HG03378 (cell line): ENCODE measurements at regions not wholly inside any gene's neighbourhood (a gene's known extent, or its start where the extent isn't known, plus 50 kb on each side); places are given as distances from the start of the nearest gene placed in this dataset.
A peak's percentile ranks its signal among the peaks of the same experiment; 100 is the strongest.

Source experiments
- ATAC-seq: cut with Tn5 transposase; IDR thresholded peaks from one replicate; pipeline ENCODE4 v1.9.1; 2021; ENCODE audit warnings: mild to moderate bottlenecking, moderate library complexity; ENCODE audit not compliant: unreplicated experiment

GRCh38 chr6:26149240-26149639 is 62.0 kb downstream of the HFE start:
- no peak for ATAC-seq

- no peak for ATAC-seq
These were observed 65.2 kb downstream of the HFE start for GRCh38 chr6:26152226-26153101.

DNA sequence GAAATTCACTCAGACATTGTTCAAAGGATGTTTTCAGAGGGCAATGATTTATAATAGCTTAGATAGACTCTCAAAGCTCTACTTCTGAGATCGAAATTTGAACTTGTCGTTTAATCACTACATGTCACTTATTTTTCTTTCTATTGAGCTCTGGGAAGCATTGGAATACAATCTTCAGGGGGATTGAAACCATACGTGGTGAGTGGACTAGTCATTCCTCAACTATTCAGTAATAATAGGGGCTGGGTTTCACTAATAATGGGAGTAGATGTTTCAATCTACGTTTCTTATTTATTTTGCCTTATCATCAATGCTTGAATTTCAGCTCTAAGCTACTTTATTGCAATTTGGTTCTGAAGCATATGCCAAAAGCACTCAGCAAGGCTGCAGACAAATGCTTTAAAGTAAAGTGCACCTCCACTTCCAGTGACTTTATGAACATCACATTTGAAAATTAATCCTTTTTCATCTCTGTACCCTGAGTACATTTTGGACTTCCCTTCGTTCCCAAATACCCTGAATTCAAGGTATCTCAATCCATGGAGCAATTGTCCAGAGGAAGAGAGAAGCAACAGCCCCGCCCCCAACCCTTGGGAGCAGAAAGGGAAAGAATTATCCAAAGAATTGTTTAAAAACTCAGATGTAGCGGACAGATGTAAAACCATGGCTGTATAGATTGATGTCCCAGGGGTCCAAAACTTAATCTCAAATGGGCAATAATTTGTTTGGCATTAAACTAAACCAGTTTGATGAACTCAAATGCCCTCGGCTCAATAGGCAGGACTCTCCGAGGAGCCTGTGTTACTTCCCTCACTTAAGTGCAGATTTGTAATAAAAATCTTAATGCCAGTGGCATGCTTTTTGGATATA is 68.1 kb downstream of the HFE start:
- no peak for ATAC-seq

GRCh38 chr6:26156105-26156849 is 69.0 kb downstream of the HFE start:
- ATAC-seq, result peak; percentile 26

DNA sequence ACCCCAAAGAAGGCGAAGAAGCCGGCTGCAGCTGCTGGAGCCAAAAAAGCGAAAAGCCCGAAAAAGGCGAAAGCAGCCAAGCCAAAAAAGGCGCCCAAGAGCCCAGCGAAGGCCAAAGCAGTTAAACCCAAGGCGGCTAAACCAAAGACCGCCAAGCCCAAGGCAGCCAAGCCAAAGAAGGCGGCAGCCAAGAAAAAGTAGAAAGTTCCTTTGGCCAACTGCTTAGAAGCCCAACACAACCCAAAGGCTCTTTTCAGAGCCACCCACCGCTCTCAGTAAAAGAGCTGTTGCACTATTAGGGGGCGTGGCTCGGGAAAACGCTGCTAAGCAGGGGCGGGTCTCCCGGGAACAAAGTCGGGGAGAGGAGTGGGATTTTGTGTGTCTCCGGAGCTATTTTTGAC is 69.6 kb downstream of the HFE start:
- ATAC-seq, result peak; percentile 3

GRCh38 chr6:26157251-26158075 is 70.2 kb downstream of the HFE start:
- peak; percentile 78 for ATAC-seq

GRCh38 chr6:26158076-26158580 is 70.9 kb downstream of the HFE start:
- no peak for ATAC-seq

- ATAC-seq, result no peak
These were observed 71.5 kb downstream of the HFE start for GRCh38 chr6:26158581-26159356.

DNA sequence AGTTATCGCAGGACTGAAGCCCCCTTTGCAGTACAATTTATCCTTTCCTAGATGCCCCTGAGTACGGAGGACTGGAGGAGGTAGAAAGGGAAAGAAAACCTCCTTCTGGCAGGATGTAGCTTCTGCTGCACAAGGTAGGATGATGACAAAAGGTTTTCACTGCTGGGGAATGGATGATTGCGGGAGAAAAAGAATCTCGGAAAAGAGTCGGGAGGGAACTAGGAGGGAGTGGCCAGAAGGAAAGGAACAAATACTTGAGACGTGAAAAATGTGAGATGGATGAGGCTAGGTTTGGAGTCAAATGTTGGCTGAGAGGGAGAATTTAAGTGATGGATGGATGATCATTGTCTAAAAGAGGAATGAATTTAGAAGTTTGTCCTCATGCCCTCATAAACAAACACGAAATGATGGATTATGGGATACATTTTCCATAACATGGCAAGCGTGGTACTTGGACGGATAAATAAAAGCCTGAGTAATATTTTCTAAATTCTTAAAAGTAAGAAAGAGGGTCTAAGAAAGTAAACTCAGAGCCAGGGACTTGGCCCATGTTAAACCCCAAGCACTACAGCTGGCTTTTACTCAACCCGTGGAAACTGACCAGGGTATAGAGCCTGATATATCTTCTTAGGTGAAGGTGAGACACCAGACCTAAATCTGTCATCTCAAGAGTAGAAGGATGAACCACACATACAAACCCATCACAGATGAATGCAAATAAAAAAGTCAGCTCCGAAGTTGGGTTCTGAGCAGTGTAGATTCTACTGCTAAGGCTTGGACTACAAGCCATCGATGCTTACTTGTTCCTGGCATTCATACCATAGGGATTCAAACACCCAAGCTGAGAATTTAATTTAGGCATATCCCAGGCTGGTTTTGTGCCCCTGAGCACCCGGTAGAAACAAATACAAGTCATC is 72.4 kb downstream of the HFE start:
- no peak for ATAC-seq

DNA sequence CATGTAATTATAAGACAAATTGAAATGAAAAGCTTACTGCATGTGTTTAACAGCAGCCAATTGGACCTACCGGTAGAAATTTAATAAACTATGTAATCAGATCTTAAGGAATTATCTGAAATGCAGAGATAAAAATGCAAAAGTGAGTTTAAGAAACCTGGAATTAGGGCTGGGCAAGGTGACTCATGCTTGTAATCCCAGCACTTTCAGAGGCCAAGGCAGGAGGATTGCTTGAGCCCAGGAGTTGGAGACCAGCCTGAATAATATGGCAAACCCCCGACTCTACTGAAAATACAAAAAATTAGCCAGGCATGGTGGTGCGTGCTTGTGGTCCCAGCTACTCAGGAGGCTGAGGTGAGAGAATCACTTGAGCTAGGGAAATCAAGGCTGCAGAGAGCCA is 74.1 kb downstream of the HFE start:
- ATAC-seq, result no peak

DNA sequence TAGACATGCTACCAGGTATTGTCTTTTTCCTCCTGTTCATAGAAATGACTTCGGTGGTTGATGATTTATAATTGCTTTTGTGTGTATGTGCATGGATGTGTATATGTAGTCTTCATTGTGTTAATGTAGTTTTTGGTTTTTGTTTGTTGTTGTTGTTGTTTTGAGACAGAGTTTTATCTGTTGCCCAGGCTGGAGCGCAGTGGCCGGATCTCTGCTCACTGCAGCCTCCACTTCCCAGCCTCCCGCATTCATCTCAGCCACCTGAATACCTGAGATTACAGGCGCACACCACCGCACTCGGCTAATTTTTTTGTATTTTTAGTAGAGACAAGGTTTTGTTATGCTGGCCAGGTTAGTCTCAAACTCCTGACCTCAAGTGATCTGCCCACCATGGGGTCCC is 75.2 kb downstream of the HFE start:
- no peak for ATAC-seq

DNA sequence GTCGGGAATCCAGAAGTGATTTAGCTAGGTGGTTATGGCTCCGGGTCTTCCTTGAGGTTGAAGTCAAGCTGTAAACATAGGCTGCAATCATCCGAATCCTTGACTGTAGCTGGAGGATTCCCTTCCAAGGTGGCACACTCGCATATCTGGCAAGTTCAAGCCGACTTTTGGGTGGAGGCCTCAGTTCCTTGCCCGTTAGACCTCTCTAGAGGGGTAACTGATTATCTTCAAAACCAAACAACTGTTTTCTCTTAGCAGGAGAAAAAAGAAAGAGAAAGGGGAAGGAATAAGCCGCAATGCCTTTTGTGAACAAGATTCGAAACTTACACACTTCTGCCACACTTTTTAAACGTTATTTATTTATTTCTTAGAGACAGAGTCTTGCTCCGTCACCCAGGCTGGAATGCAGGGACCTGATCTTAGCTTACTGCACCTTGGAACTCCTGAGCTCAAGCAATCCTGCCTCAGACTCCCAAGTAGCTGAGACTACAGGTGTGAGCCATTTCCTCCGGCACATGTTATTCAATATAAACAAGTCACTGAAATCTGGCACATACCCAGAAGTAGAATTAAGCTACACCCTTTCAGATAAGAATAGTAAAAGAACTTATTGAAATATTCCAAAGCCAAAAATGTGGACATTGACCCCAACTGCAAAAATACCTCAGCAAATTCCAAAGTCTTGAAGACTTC is 76.3 kb downstream of the HFE start:
- ATAC-seq, result no peak

DNA sequence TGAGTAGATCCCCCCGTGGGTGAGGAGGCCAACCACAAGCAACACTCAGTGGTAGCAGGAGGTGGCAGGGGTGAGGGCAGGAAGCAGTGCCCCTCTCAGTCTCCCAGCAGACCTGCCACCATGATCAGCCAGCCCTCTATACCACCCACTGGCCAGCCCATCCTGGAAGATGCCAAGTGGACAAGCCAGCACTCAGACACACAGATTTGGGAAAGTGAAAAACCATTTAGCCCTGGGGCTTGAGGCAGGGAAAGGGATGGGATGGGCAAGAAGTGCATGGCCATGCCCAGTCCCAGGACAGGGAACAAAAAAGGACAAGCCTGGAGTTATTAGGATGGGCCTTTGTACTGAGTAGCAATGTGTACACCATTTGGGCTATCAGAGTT is 76.9 kb downstream of the HFE start:
- no peak for ATAC-seq

GRCh38 chr6:26165261-26165790 is 78.1 kb downstream of the HFE start:
- no peak for ATAC-seq

GRCh38 chr6:26170181-26170580 is 83.0 kb downstream of the HFE start:
- ATAC-seq, result no peak

DNA sequence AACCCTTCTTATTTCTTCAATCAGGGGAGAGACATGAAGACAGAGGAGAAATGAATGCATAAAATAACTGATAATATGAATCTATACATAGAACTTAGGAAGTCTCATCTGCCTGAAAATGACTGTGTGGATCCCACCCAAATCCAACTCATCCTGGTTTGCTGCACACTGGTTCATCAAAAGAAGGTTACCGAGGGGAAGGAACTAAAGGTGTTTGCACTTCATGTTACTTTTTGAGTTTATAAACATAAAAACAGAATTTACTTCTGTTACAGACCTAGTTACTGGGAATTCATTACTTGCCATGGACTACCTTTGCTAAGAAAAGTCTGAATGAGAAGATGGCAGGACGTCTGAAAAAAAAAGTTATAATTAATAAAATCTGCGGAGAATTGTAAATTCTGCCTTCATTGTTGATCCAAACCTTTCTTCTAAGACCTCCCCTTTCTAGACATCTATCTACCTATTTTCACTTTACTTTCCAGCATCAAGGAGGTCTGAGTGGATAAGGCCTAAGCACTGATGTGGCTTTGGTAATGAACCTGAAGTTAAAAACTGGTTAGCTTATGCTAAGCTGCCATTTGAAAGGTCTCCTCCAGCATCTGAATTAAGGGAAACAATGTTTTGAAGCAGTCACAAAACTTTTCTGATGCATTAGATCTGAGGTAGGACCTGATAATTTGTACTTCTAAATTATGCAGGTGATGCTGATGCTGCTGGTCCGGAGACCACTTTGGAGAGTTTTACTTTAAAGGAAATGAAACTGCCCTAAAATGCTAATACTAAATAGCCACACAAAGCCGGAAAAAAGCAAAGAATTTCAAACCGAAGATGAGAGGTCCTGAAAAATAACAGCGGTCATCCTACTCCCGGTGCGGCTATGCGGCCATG is 84.0 kb downstream of the HFE start:
- no peak for ATAC-seq

GRCh38 chr6:26172608-26172968 is 85.4 kb downstream of the HFE start:
- no peak for ATAC-seq
